Osteocyte (in vitro differentiated cells): ENCODE measurements at regions not wholly inside any gene's neighbourhood (a gene's known extent, or its start where the extent isn't known, plus 50 kb on each side); places are given as distances from the start of the nearest gene placed in this dataset.

Experiments
- DNase-seq: peaks from one replicate; pipeline ENCODE4 v3.0.0; 2021; ENCODE audit warnings: mixed read lengths; ENCODE audit not compliant: unreplicated experiment; ENCODE audit errors: extremely low spot score
- H3K27ac Mint-ChIP-seq: one replicate; pipeline ENCODE4 v1.8.0; 2021; ENCODE audit warnings: mild to moderate bottlenecking, mixed read lengths; ENCODE audit not compliant: unreplicated experiment
- H3K27me3 Mint-ChIP-seq: one replicate; pipeline ENCODE4 v1.8.0; 2021; ENCODE audit warnings: mixed read lengths; ENCODE audit not compliant: unreplicated experiment
- H3K36me3 Mint-ChIP-seq: one replicate; pipeline ENCODE4 v1.8.0; 2021; ENCODE audit warnings: mixed read lengths; ENCODE audit not compliant: unreplicated experiment
- H3K4me1 Mint-ChIP-seq: one replicate; pipeline ENCODE4 v1.8.0; 2021; ENCODE audit warnings: mixed read lengths; ENCODE audit not compliant: unreplicated experiment
- H3K4me3 Mint-ChIP-seq: one replicate; pipeline ENCODE4 v1.8.0; 2021; ENCODE audit warnings: mild to moderate bottlenecking, moderate library complexity, mixed read lengths; ENCODE audit not compliant: unreplicated experiment
- H3K9me3 Mint-ChIP-seq: one replicate; pipeline ENCODE4 v1.8.0; 2021; ENCODE audit warnings: mixed read lengths; ENCODE audit not compliant: unreplicated experiment
- CTCF ChIP-seq: fragments of 200-600 bp; sonication (generic); IDR thresholded peaks from 2 replicates; pipeline ENCODE4 v1.5.0; 2021; ENCODE audit warnings: antibody characterized with exemption, mild to moderate bottlenecking, moderate library complexity

DNA sequence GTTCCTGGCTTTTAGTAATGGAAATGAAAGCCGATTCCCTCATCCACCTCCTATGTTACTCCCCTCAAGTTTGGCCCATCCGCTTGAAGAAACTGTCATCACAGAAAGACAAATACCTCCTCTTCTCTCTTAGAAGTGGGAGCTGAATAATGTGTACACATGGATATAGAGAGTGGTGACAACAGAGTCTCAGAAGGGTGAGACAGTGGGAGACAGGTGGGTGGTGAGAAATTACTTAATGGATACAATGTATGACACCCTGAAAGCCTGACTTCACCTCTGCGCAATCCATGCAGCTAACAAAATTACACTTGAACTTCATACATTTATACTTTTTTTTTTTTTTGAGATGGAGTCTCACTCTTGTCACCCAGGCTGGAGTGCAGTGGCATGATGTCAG is 217.5 kb downstream of the SKIDA1 start:
- H3K4me3 Mint-ChIP-seq, result no peak overlapping the region
- no peaks in the 10 kb centered on the region for H3K36me3 Mint-ChIP-seq
- H3K27ac Mint-ChIP-seq, result no peak overlapping the region
- no peak for DNase-seq
- no peaks in the 10 kb centered on the region for H3K27me3 Mint-ChIP-seq
- TF ChIP-seq CTCF, result no peak
- no peaks in the 10 kb centered on the region for H3K9me3 Mint-ChIP-seq
- H3K4me1 Mint-ChIP-seq, result peaks cover 4% of the 10 kb centered on the region

DNA sequence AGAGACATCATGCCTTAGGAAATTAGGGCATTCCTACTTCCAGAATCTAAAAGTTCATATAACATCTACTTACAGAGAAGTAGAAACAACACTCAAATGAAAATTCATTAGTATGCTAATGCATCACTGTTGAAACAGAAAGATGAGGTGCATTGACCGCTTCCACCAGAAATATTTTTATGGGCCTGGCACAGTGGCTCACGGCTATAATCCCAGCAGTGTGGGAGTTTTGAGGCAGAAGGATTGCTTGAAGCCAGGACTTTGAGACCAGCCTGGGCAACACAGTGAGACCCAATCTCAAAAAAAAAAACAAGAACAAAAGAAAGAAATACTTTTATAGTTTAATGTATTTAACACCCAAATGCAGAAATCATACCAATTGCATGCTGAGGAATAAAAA is 220.9 kb downstream of the SKIDA1 start:
- no peak for DNase-seq
- Mint-ChIP-seq H3K4me3 (no peak overlapping the region), H3K36me3 (no peaks in the 10 kb centered on the region), H3K4me1 (no peaks in the 10 kb centered on the region), H3K27ac (no peak overlapping the region), H3K27me3 (no peaks in the 10 kb centered on the region), H3K9me3 (no peaks in the 10 kb centered on the region)
- TF ChIP-seq CTCF, result no peak

DNA sequence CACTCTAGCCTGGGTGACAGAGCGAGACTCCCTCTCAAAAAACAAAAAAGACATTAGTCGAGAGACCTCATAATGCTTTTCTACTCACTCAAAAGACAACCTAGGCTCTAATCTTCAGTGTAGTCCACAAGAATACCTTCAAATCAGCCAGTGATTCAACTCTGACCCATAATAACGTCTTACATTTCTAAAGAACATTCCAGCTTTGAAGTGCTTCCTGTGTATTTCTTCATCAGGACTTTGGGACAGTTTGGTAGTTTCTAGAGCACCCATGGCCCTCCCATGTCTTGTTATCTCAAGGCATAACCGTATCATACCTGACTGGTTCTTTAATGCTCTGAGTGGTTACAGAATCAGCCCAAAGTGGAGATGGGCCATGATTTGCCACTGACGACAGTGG is 221.3 kb downstream of the SKIDA1 start:
- no peaks in the 10 kb centered on the region for H3K27me3 Mint-ChIP-seq
- H3K9me3 Mint-ChIP-seq, result no peaks in the 10 kb centered on the region
- no peak overlapping the region for H3K4me3 Mint-ChIP-seq
- H3K4me1 Mint-ChIP-seq, result no peaks in the 10 kb centered on the region
- no peak for DNase-seq
- TF ChIP-seq CTCF, result no peak
- no peaks in the 10 kb centered on the region for H3K36me3 Mint-ChIP-seq
- H3K27ac Mint-ChIP-seq, result no peak overlapping the region

DNA sequence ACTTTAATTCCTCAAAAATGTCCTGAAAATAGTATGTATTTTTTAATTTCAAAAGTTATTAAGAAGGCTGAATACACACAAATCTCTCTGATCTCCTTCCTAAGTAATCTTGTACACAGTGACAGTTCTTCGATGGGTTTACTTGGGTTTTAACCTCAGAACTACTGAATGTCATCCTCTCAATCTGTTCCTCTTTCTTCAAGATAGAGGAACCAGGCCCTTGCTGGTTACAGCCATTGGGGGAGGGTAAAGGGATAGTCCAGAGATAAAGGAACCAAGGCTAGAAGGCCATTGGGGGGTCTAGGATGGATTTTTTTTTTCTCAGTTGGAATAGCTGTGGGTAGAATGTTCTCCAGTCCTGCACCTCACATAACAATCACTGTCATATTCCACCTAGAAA is 224.9 kb downstream of the SKIDA1 start:
- Mint-ChIP-seq H3K9me3 (no peaks in the 10 kb centered on the region), H3K4me3 (no peak overlapping the region), H3K27me3 (peaks cover 3% of the 10 kb centered on the region), H3K4me1 (no peaks in the 10 kb centered on the region), H3K36me3 (no peaks in the 10 kb centered on the region), H3K27ac (no peak overlapping the region)
- DNase-seq, result no peak
- TF ChIP-seq CTCF, result no peak

DNA sequence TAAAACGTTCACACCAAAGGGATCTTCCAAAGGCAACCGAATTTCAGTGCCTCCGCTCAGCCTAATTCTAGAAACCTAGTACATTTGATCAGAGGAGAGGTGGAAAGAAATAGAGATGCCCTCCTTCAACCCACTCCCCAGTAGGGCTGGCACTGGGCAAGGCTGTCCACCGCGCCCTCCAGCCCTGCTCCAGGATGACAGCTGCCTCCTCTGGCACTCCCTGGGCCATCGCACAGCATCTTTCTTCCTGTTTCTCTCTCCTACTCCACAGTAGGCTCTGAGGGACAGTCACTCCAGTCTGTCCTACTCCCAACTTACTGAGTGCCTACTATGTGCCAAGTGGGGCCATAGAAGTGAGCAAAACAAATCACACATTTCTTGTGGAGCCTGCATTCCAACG is 226.2 kb downstream of the SKIDA1 start:
- no peak for TF ChIP-seq CTCF
- peaks cover 3% of the 10 kb centered on the region for H3K27me3 Mint-ChIP-seq
- no peak overlapping the region for H3K4me3 Mint-ChIP-seq
- no peaks in the 10 kb centered on the region for H3K9me3 Mint-ChIP-seq
- no peaks in the 10 kb centered on the region for H3K36me3 Mint-ChIP-seq
- DNase-seq, result no peak
- no peak overlapping the region for H3K27ac Mint-ChIP-seq
- H3K4me1 Mint-ChIP-seq, result no peaks in the 10 kb centered on the region
